ENCODE measurements at regions not wholly inside any gene's neighbourhood (a gene's known extent, or its start where the extent isn't known, plus 50 kb on each side); places are given as distances from the start of the nearest gene placed in this dataset.

DNA sequence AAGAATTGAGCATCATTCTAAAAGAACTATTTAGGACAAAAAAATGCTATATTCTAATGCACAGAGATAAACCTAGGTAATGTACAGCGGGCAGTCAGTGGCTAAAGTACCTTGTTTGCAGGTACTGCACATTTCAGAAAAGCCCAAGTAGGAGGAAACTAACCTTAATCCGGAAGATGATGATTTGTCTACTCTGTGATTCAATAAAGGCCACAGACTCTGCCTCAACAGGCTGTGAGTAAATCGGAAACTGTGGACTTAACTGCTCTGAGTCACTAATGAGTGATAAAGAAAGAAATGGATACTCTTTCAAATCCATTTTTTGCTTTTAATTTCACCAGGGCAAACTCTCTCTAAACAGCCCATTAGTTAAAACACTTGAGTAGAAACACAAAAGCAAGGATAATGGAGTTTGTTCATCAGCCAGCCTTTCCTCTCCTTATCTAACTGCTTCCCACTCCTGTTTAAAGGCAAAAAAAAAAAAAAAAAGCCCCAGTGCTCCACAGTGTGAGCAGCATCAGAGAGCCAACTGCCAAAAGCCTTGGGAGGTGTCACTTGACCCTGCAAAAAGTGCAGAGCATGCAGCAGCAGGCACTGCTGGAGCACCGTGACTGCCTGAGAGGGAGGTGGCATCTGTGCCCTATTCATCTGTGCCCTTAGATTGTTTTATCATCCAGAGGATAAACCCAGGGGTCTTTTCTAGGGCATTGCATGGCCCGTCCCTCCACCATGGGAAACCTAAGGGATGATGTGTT, 187.7 kb downstream of the SATB1 start:
- no peak for TF ChIP-seq YY1 (IDR thresholded peaks at IDR 0.05; ENCODE audit: insufficient read depth, insufficient read length)
- TF ChIP-seq ZNF274 (IDR thresholded peaks at IDR 0.05; ENCODE audit: low read depth, low read length) = no peak
- no peak for TF ChIP-seq SUZ12 (IDR thresholded peaks at IDR 0.05; ENCODE audit: extremely low read depth, insufficient read depth, insufficient read length)
